IMR-90 (cell line): ENCODE measurements at regions not wholly inside any gene's neighbourhood (a gene's known extent, or its start where the extent isn't known, plus 50 kb on each side); places are given as distances from the start of the nearest gene placed in this dataset.

Experiments used
- ATAC-seq: fragments of 200-7000 bp; cut with Tn5 transposase; 2 replicates; pipeline ENCODE4 v1.9.1; 2020; ENCODE audit warnings: low read depth, mild to moderate bottlenecking, moderate library complexity
- BruUV-seq: library from RNA; stranded (reverse); fragments of 400-500 nt; replicated peaks from 2 replicates; lab custom pipeline; 2021; lab: Mats Ljungman, UMichigan
- CTCF ChIA-PET: fragments of 300-600 bp; formaldehyde crosslinking; extraction: SDS; loops from one replicate; lab custom pipeline; 2021; ENCODE audit warnings: antibody characterized with exemption; lab: Yijun Ruan, JAX
- POLR2A ChIA-PET: fragments of 300-600 bp; sonication (Branson Sonifier 250); formaldehyde crosslinking; loops from one replicate; lab custom pipeline; 2022; ENCODE audit warnings: antibody characterized with exemption; ENCODE audit not compliant: unreplicated experiment; lab: Charles Lee
- DNase-seq: peaks from one replicate; pipeline ENCODE4 v3.0.0; 2013
- H2AFZ ChIP-seq: replicated peaks from 2 replicates; pipeline ENCODE3; 2013; ENCODE audit warnings: low read length, mild to moderate bottlenecking; ENCODE audit not compliant: poor library complexity
- H2AK5ac ChIP-seq: 2 replicates; pipeline ENCODE4 v1.6.1; 2013; ENCODE audit warnings: low read depth, low read length, inconsistent platforms
- H2AK9ac ChIP-seq: replicated peaks from 2 replicates; pipeline ENCODE3; 2013; ENCODE audit warnings: mild to moderate bottlenecking, low read depth, low read length, moderate library complexity; ENCODE audit not compliant: poor library complexity
- H2BK120ac ChIP-seq: 2 replicates; pipeline ENCODE4 v1.6.1; 2013; ENCODE audit warnings: low read depth, low read length, inconsistent platforms
- H2BK15ac ChIP-seq: 3 replicates; pipeline ENCODE4 v1.6.1; 2013; ENCODE audit warnings: low read depth, low read length, inconsistent platforms
- H2BK20ac ChIP-seq: 2 replicates; pipeline ENCODE4 v1.6.1; 2013; ENCODE audit warnings: low read depth, mild to moderate bottlenecking, inconsistent platforms, low read length, moderate library complexity
- H2BK5ac ChIP-seq: 2 replicates; pipeline ENCODE4 v1.6.1; 2013; ENCODE audit warnings: mild to moderate bottlenecking, low read depth, low read length, inconsistent platforms; ENCODE audit not compliant: poor library complexity, severe bottlenecking
- H3K14ac ChIP-seq: replicated peaks from 2 replicates; pipeline ENCODE4 v1.6.1; 2013; ENCODE audit warnings: low read depth, low read length, inconsistent platforms
- H3K18ac ChIP-seq: 2 replicates; pipeline ENCODE4 v1.6.1; 2013; ENCODE audit warnings: low read depth, low read length, control low read depth
- H3K23ac ChIP-seq: 2 replicates; pipeline ENCODE4 v1.6.1; 2013; ENCODE audit warnings: low read depth, low read length, inconsistent platforms
- H3K27ac ChIP-seq: 2 replicates; pipeline ENCODE4 v1.5.1; 2013; ENCODE audit warnings: mild to moderate bottlenecking, control low read depth, low read length; ENCODE audit not compliant: insufficient read depth
- H3K27me3 ChIP-seq: 2 replicates; pipeline ENCODE4 v1.6.1; 2013; ENCODE audit warnings: low read length; ENCODE audit not compliant: control insufficient read depth, insufficient read depth
- H3K36me3 ChIP-seq: 2 replicates; pipeline ENCODE4 v1.6.1; 2013; ENCODE audit warnings: low read length, mixed read lengths; ENCODE audit not compliant: control insufficient read depth, insufficient read depth
- H3K4ac ChIP-seq: 2 replicates; pipeline ENCODE4 v1.6.1; 2013; ENCODE audit warnings: low read depth, low read length, inconsistent platforms
- H3K4me1 ChIP-seq: 2 replicates; pipeline ENCODE4 v1.6.1; 2013; ENCODE audit warnings: low read length, mixed read lengths; ENCODE audit not compliant: control insufficient read depth, insufficient read depth
- H3K4me2 ChIP-seq: 2 replicates; pipeline ENCODE4 v1.6.1; 2013; ENCODE audit warnings: low read depth, mild to moderate bottlenecking, control low read depth, low read length, moderate library complexity
- H3K4me3 ChIP-seq: 2 replicates; pipeline ENCODE4 v1.5.1; 2013; ENCODE audit warnings: low read depth, mild to moderate bottlenecking, control low read depth, low read length, moderate library complexity; ENCODE audit not compliant: insufficient read depth
- H3K56ac ChIP-seq: 2 replicates; pipeline ENCODE4 v1.6.1; 2013; ENCODE audit warnings: low read length, inconsistent platforms; ENCODE audit not compliant: insufficient read depth; ENCODE audit errors: extremely low read depth
- H3K79me1 ChIP-seq, 2 experiments: 2 replicates each; pipeline ENCODE4 v1.6.1; 2013; ENCODE audit warnings: low read length in 2 of 2, inconsistent platforms in 1 of 2, low read depth in 1 of 2
- H3K9ac ChIP-seq: 2 replicates; pipeline ENCODE4 v1.6.1; 2013; ENCODE audit warnings: low read depth, low read length, control low read depth
- H3K9me1 ChIP-seq: 2 replicates; pipeline ENCODE4 v1.6.1; 2013; ENCODE audit warnings: low read length, inconsistent platforms; ENCODE audit not compliant: insufficient read depth
- H3K9me3 ChIP-seq: 2 replicates; pipeline ENCODE4 v1.6.1; 2013; ENCODE audit warnings: low read length; ENCODE audit not compliant: control insufficient read depth, insufficient read depth
- H4K20me1 ChIP-seq: 2 replicates; pipeline ENCODE4 v1.6.1; 2013; ENCODE audit warnings: low read length, inconsistent platforms; ENCODE audit not compliant: insufficient read depth
- H4K5ac ChIP-seq: 2 replicates; pipeline ENCODE4 v1.6.1; 2013; ENCODE audit warnings: mild to moderate bottlenecking, low read depth, low read length, control low read depth
- H4K8ac ChIP-seq, 2 experiments: 2 replicates each; pipeline ENCODE4 v1.6.1; 2013; ENCODE audit warnings: low read depth in 2 of 2, low read length in 2 of 2, control low read depth in 1 of 2, inconsistent platforms in 1 of 2
- H4K91ac ChIP-seq: 2 replicates; pipeline ENCODE4 v1.6.1; 2013; ENCODE audit warnings: low read depth, low read length, inconsistent platforms; ENCODE audit not compliant: insufficient read depth
- BHLHE40 ChIP-seq: fragments of 150-350 bp; IDR thresholded peaks from 2 replicates; pipeline ENCODE4 v1.6.1; 2016; ENCODE audit warnings: mild to moderate bottlenecking, low read depth, low read length
- SMC3 ChIP-seq: fragments of 150-350 bp; IDR thresholded peaks from 2 replicates; pipeline ENCODE4 v1.6.1; 2016; ENCODE audit warnings: low read depth, mild to moderate bottlenecking, antibody characterized with exemption, low read length, moderate library complexity
- WGBS, 2 experiments: methylation state at CpG; one replicate each; pipeline versions ENCODE4 v1.1.5 to v1.1.7; 2013; ENCODE audit warnings: missing lambda C conversion rate in 2 of 2; ENCODE audit not compliant: insufficient read length in 1 of 2; ENCODE audit errors: extremely low coverage in 2 of 2; 5-methylcytosine and 5-hydroxymethylcytosine counted together
- dilution Hi-C: fragments of 300-500 bp; cut with HindIII; formaldehyde crosslinking; loops from one replicate; pipeline ENCODE4 v1.14.3; 2018; ENCODE audit warnings: low sequenced_read_pairs; ENCODE audit not compliant: unreplicated experiment
- in situ Hi-C: fragments of 300-500 bp; cut with MboI; formaldehyde crosslinking; loops from 3 replicates; pipeline ENCODE4 v1.14.3; 2019; ENCODE audit warnings: low sequenced_read_pairs, inconsistent platforms, mixed read lengths
- intact Hi-C: fragments of 100-400 bp; cut with micrococcal nuclease; formaldehyde crosslinking; loops from 2 replicates; pipeline ENCODE4 v1.10.0; 2022

- H2AK5ac ChIP-seq: no peak overlapping the region
- WGBS, 2 experiments: no CpG with 5 or more reads among the region's 4 CpGs
These were observed 2013.1 kb upstream of the CDH9 start for GRCh38 chr5:29051509-29051908.

More at GRCh38 chr5:29051509-29051908, 2013.1 kb upstream of the CDH9 start:
- Histone ChIP-seq H3K14ac (no peak overlapping the region), H2AFZ (no peak overlapping the region), H3K9me1 (no peaks in the 10 kb centered on the region), H2BK120ac (no peak overlapping the region), H3K27ac (no peak overlapping the region), H4K8ac (no peak overlapping the region), H3K9ac (no peak overlapping the region), H4K91ac (no peak overlapping the region), H3K4ac (no peak overlapping the region), H3K79me1 (no peaks in the 10 kb centered on the region), H2BK20ac (no peak overlapping the region), H3K4me1 (no peaks in the 10 kb centered on the region), H3K4me3 (no peak overlapping the region), H3K56ac (no peak overlapping the region), H4K5ac (no peak overlapping the region), H2BK15ac (no peak overlapping the region), H3K18ac (no peak overlapping the region), H3K23ac (no peak overlapping the region), H4K20me1 (no peaks in the 10 kb centered on the region), H3K4me2 (no peak overlapping the region), H2BK5ac (no peak overlapping the region), H2AK9ac (no peak overlapping the region), H3K9me3 (0 out of 2 replicates have a peak, but pooled peaks cover 2% of the 10 kb centered on the region), H3K36me3 (no peaks in the 10 kb centered on the region), H3K27me3 (no peaks in the 10 kb centered on the region)
- ChIA-PET POLR2A (no interaction called here), CTCF (interaction anchor here (0.8 kb wide), 1 partner anchor 928 kb away, joined by 4 read pairs; no protein-coding TSS in a partner anchor)
- no peak for TF ChIP-seq BHLHE40
- TF ChIP-seq SMC3: no peak
- dilution Hi-C loops: no loop called here
- in situ Hi-C loops: no loop called here
- ATAC-seq: no peak
- no peak for DNase-seq
- no TSS peak for BruUV-seq
- intact Hi-C loops: no loop called here
